ENCODE measurements at regions not wholly inside any gene's neighbourhood (a gene's known extent, or its start where the extent isn't known, plus 50 kb on each side); places are given as distances from the start of the nearest gene placed in this dataset.

DNA sequence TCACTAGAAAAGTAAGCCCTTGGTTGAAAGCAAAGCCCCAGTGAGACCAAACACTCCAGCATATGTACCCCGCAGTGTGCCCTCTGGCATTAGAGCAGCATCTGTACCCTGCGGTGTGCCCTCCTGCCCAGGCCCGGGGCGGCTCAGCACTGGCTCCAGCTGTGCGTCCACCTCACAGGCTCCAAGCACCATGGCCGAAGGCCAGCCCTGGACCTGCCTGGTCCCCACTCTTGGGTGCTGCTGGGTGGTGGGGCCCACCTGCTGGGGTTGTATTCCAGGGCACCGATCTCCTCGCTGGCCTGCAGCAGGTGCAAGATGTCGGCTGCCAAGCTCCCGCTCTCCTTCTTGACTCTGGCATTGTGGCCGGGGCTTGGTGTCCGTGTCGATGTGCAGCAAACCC lies 230.2 kb downstream of the TUBA3C start:
- Histone ChIP-seq H3K9me3 (peaks cover 0 to 6% (median 0%) of the 10 kb centered on the region in 4 donors), H3K4me3 (no peak overlapping the region), H3K27ac (no peak overlapping the region), H3K27me3 (no peaks in the 10 kb centered on the region), H3K36me3 (no peaks in the 10 kb centered on the region), H3K4me1 (no peaks in the 10 kb centered on the region)
- TF ChIP-seq POLR2A (IDR thresholded peaks at IDR 0.05) (no peak), EP300 (IDR thresholded peaks at IDR 0.05) (no peak), POLR2AphosphoS5 (IDR thresholded peaks at IDR 0.05) (no peak)
- TF ChIP-seq, protein P1, sequence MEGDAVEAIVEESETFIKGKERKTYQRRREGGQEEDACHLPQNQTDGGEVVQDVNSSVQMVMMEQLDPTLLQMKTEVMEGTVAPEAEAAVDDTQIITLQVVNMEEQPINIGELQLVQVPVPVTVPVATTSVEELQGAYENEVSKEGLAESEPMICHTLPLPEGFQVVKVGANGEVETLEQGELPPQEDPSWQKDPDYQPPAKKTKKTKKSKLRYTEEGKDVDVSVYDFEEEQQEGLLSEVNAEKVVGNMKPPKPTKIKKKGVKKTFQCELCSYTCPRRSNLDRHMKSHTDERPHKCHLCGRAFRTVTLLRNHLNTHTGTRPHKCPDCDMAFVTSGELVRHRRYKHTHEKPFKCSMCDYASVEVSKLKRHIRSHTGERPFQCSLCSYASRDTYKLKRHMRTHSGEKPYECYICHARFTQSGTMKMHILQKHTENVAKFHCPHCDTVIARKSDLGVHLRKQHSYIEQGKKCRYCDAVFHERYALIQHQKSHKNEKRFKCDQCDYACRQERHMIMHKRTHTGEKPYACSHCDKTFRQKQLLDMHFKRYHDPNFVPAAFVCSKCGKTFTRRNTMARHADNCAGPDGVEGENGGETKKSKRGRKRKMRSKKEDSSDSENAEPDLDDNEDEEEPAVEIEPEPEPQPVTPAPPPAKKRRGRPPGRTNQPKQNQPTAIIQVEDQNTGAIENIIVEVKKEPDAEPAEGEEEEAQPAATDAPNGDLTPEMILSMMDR (IDR thresholded peaks at IDR 0.05), result no peak
- DNase-seq, result no peak
- intact Hi-C loops (cut with DNase I; ENCODE audit: low total_unique reads), result no loop called here
- 91 to 96% (median 92%) methylated on average over 10 to 13 of the region's 13 CpGs for WGBS, 5 donors

DNA sequence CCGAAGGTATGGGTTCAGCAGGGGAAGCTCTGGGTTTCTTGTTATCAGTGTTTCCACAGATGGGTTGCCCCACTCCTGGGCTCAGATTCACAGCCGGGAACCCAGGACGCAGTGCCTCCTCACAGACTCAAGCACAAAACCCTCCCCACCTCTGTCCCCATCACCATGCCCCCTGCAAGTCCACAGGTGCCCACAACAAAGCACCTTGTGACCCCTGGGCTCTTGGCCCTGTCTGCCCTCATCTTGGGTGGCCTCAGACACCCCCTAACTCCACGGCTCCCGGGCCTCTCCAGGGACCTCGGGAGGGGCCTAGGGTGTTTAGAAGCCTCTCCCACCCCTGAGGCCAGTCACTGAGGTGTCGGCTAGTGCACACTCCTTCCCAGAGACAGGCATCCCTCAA lies 231.7 kb downstream of the TUBA3C start:
- peaks cover 0 to 6% (median 0%) of the 10 kb centered on the region in 4 donors for H3K9me3 ChIP-seq
- no peak for DNase-seq
- no peaks in the 10 kb centered on the region for H3K36me3 ChIP-seq
- intact Hi-C loops (cut with DNase I; ENCODE audit: low total_unique reads), result no loop called here
- H3K27ac ChIP-seq, result no peak overlapping the region
- peaks cover 0 to 2% (median 0%) of the 10 kb centered on the region in 3 donors for H3K27me3 ChIP-seq
- H3K4me1 ChIP-seq, result no peaks in the 10 kb centered on the region
- 86 to 100% (median 90%) methylated on average over 1 to 7 of the region's 7 CpGs for WGBS, 5 donors
- TF ChIP-seq POLR2A (IDR thresholded peaks at IDR 0.05) (no peak), EP300 (IDR thresholded peaks at IDR 0.05) (no peak), POLR2AphosphoS5 (IDR thresholded peaks at IDR 0.05) (no peak)
- TF ChIP-seq, protein P1 (IDR thresholded peaks at IDR 0.05), result no peak
- no peak overlapping the region for H3K4me3 ChIP-seq

DNA sequence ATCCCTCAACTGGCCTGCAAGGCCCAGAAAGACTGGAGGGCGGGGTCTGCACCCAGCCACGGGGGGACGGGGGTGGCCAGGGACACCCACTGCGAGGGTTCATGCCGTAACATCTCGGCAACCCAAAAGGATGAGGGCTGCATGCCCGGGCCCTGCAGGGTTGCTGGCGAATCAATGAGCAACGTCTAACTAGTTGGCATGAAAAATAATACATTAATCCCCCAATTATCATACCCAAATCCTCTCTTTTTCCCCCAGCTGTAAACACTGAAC lies 232.2 kb downstream of the TUBA3C start:
- H3K9me3 ChIP-seq, result peaks cover 0 to 10% (median 0%) of the 10 kb centered on the region in 4 donors
- intact Hi-C loops (cut with DNase I; ENCODE audit: low total_unique reads), result no loop called here
- no peak for DNase-seq
- H3K27ac ChIP-seq, result no peak overlapping the region
- H3K4me1 ChIP-seq, result no peaks in the 10 kb centered on the region
- WGBS, 5 donors, result 56 to 68% (median 65%) methylated on average over 9 of the region's 9 CpGs
- H3K36me3 ChIP-seq, result no peaks in the 10 kb centered on the region
- peaks cover 0 to 8% (median 0%) of the 10 kb centered on the region in 3 donors for H3K27me3 ChIP-seq
- no peak overlapping the region for H3K4me3 ChIP-seq
- TF ChIP-seq POLR2A (IDR thresholded peaks at IDR 0.05), result no peak
- TF ChIP-seq POLR2AphosphoS5 (IDR thresholded peaks at IDR 0.05), result no peak
- TF ChIP-seq EP300 (IDR thresholded peaks at IDR 0.05), result no peak
- TF ChIP-seq, protein P1 (IDR thresholded peaks at IDR 0.05), result no peak

DNA sequence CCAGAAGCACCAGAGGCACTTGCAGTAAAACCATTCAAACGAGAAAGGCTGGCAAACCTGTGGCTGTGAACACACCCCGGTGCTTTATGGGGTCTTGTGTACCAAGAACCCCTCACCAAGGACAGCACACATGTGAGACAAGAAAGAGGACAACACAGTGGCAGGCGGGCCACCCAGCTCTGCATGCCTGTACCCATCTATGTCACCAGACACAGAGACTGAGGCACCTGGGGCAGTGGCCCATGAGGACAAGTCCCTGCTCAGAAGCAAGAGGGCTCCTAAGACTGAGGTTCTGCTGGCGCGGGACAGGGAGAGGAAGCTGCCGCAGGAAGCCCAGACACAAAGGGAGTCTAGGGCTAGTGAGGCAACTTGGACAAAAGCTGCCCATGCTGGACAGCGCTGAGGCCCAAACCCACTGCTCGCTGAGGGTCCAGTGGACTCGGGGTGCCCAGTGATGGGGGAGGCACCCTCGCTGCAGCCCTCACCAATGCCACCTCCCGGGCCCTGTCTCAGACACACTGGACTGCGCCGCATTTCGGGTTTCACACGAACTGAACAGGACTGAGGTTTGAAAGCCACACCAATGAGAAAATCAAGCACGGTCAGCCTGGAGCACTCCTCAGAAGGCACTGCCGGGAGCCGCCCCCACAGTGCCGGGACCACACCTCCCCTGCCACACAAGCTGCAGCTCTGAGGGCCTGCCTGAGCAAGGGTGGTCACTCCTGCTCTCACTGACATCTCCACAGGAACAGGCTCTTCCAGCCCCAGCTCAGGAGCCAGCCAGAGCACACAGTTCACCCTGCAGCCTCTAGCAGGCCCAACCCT lies 232.7 kb downstream of the TUBA3C start:
- H3K27ac ChIP-seq, result no peak overlapping the region
- no peak for DNase-seq
- H3K4me3 ChIP-seq, result no peak overlapping the region
- peaks cover 0 to 16% (median 2%) of the 10 kb centered on the region in 4 donors for H3K9me3 ChIP-seq
- TF ChIP-seq POLR2AphosphoS5 (IDR thresholded peaks at IDR 0.05), result no peak
- H3K27me3 ChIP-seq, result peaks cover 0 to 13% (median 0%) of the 10 kb centered on the region in 3 donors
- H3K4me1 ChIP-seq, result no peaks in the 10 kb centered on the region
- H3K36me3 ChIP-seq, result no peaks in the 10 kb centered on the region
- 81 to 90% (median 82%) methylated on average over 9 to 19 of the region's 19 CpGs for WGBS, 5 donors
- intact Hi-C loops (cut with DNase I; ENCODE audit: low total_unique reads), result no loop called here

DNA sequence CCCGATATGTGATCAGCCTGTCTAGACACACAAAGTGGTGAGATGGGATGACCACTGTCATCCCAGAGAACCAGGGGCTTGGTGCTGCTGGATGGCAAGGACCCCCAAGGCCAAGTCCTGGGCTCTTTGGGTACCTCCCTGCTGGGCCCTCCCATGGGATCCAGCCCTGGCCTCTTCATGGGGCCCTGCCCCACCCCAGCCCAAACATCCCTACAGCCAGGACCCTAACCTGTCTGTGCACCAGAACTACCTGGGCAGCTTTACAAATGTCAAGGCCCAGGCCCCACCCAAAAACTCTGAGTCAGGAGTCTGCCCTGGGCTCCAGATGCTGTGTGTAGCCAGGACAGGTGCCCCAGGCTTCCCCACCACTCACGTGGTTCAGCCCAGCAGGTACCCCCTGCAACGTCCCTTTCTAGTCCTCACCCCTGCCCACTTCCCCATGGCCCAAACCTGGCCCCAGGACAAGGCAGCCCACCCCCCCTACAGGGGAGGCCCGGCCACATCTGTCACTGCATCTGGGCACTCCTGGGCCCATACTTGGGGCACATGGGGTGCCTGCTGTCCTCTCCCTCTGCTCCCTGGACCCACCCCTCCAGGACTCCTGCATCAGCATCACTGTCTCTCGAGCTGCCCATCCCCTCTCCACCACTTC lies 233.5 kb downstream of the TUBA3C start:
- whole genome bisulfite sequencing, 5 donors, result 46 to 64% (median 60%) methylated on average over 5 of the region's 5 CpGs
- Histone ChIP-seq H3K9me3 (peaks cover 0 to 21% (median 4%) of the 10 kb centered on the region in 4 donors), H3K27ac (no peak overlapping the region), H3K4me1 (no peaks in the 10 kb centered on the region), H3K27me3 (peaks cover 0 to 20% (median 0%) of the 10 kb centered on the region in 3 donors), H3K36me3 (no peaks in the 10 kb centered on the region), H3K4me3 (no peak overlapping the region)
- intact Hi-C loops (cut with DNase I; ENCODE audit: low total_unique reads), result no loop called here
- DNase-seq, result no peak
- TF ChIP-seq POLR2AphosphoS5 (IDR thresholded peaks at IDR 0.05), result no peak
- TF ChIP-seq, protein P1 (IDR thresholded peaks at IDR 0.05), result no peak
- TF ChIP-seq POLR2A (IDR thresholded peaks at IDR 0.05), result no peak
- no peak for TF ChIP-seq EP300 (IDR thresholded peaks at IDR 0.05)
